EL (cell line): ENCODE measurements at regions not wholly inside any gene's neighbourhood (a gene's known extent, or its start where the extent isn't known, plus 50 kb on each side); places are given as distances from the start of the nearest gene placed in this dataset.

Experiments used
- DNase-seq: peaks from one replicate; pipeline ENCODE4 v3.0.0-alpha.2; 2016

GRCh38 chr2:238985041-238985729 is 137.3 kb downstream of the TWIST2 start:
- no peak for DNase-seq

GRCh38 chr2:238985931-238986446 is 138.1 kb downstream of the TWIST2 start:
- no peak for DNase-seq

- DNase-seq = no peak
Observed at GRCh38 chr2:238986491-238987351, 138.8 kb downstream of the TWIST2 start.

- no peak for DNase-seq
Observed at GRCh38 chr2:238987352-238987981, 139.6 kb downstream of the TWIST2 start.

GRCh38 chr2:238988105-238988504 is 140.2 kb downstream of the TWIST2 start:
- DNase-seq = no peak

GRCh38 chr2:238988752-238989151 is 140.9 kb downstream of the TWIST2 start:
- no peak for DNase-seq

GRCh38 chr2:238989484-238989883 is 141.6 kb downstream of the TWIST2 start:
- DNase-seq = no peak

GRCh38 chr2:238994432-238994831 is 146.5 kb downstream of the TWIST2 start:
- no peak for DNase-seq

GRCh38 chr2:238994876-238995275 is 147.0 kb downstream of the TWIST2 start:
- DNase-seq = no peak

GRCh38 chr2:238995634-238996033 is 147.7 kb downstream of the TWIST2 start:
- peak; percentile 20 for DNase-seq

- DNase-seq = no peak
Observed at GRCh38 chr2:238996331-238997136, 148.6 kb downstream of the TWIST2 start.

- no peak for DNase-seq
Observed at GRCh38 chr2:238997137-238997390, 149.2 kb downstream of the TWIST2 start.

- DNase-seq = no peak
Observed at GRCh38 chr2:238997684-238998083, 149.8 kb downstream of the TWIST2 start.
